Hematopoietic multipotent progenitor cell treated with erythropoietin and hydrocortisone succinate and interleukin-3 and kit ligand, for 8 days (in vitro differentiated cells): ENCODE measurements at regions not wholly inside any gene's neighbourhood (a gene's known extent, or its start where the extent isn't known, plus 50 kb on each side); places are given as distances from the start of the nearest gene placed in this dataset.

Source experiments
- DNase-seq: peaks from one replicate; pipeline ENCODE4 v3.0.0-alpha.2; 2015

- no peak for DNase-seq
These were observed 70.6 kb upstream of the GRIK2 start for GRCh38 chr6:101322921-101323320.

GRCh38 chr6:101326411-101326810, 67.1 kb upstream of the GRIK2 start:
- DNase-seq = no peak

- DNase-seq = no peak
These were observed 51.6 kb upstream of the GRIK2 start for GRCh38 chr6:101341926-101342325.
